ENCODE measurements at regions not wholly inside any gene's neighbourhood (a gene's known extent, or its start where the extent isn't known, plus 50 kb on each side); places are given as distances from the start of the nearest gene placed in this dataset.
"Not testable (repeated sequence)": the region's sequence is repeated elsewhere in the genome, so short reads cannot be mapped to it uniquely, and the experiment has no call there.

DNA sequence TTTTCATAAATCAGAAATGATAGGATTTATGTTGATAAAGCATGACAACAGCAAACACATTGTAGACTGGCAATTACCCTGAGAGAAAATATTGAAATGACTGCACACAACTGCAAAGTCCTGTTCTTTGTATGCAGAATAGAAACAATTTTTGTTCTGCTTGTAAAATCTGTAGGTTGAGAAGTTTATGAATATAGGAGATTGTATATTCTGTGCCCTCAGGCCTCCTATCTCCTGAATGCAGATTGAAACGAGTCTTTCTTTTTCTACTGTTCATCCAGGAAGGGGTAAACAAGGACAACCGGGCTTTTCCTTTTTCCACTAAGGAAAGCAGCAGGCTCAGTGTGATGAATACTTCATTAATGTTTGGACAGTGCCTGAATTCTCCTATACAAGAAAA is 95.0 kb upstream of the HAPLN1 start:
- no peak for DNase-seq (ENCODE audit: low spot score)
- TF ChIP-seq, protein P1, sequence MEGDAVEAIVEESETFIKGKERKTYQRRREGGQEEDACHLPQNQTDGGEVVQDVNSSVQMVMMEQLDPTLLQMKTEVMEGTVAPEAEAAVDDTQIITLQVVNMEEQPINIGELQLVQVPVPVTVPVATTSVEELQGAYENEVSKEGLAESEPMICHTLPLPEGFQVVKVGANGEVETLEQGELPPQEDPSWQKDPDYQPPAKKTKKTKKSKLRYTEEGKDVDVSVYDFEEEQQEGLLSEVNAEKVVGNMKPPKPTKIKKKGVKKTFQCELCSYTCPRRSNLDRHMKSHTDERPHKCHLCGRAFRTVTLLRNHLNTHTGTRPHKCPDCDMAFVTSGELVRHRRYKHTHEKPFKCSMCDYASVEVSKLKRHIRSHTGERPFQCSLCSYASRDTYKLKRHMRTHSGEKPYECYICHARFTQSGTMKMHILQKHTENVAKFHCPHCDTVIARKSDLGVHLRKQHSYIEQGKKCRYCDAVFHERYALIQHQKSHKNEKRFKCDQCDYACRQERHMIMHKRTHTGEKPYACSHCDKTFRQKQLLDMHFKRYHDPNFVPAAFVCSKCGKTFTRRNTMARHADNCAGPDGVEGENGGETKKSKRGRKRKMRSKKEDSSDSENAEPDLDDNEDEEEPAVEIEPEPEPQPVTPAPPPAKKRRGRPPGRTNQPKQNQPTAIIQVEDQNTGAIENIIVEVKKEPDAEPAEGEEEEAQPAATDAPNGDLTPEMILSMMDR (IDR thresholded peaks at IDR 0.05; ENCODE audit: extremely low read depth, insufficient read depth, missing control alignments): no peak
- in situ Hi-C loops (cut with MboI; ENCODE audit: low pct_unique_long_range_greater_than_20kb, low sequenced_read_pairs, unreplicated experiment): no loop called here

DNA sequence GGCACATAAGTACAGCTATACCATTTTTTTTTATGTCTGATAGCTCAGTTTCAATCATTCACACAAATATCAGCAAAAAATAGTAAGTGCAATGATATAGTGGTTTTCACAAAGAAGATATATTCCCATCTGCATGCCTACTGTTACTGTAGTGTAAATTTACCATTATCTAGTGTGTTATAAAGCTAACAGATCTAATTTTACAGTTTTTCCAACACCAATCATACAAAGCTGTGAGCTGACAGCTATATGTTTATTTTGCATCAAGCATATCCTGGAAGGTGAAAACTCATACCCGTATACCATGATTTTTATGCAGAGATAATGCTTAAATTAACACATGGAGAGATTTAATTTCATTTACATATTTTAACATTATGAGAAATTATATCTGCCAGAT is 89.9 kb upstream of the HAPLN1 start:
- in situ Hi-C loops (cut with MboI; ENCODE audit: low pct_unique_long_range_greater_than_20kb, low sequenced_read_pairs, unreplicated experiment): no loop called here
- TF ChIP-seq, protein P1 (IDR thresholded peaks at IDR 0.05; ENCODE audit: extremely low read depth, insufficient read depth, missing control alignments): no peak
- DNase-seq (ENCODE audit: low spot score): no peak

DNA sequence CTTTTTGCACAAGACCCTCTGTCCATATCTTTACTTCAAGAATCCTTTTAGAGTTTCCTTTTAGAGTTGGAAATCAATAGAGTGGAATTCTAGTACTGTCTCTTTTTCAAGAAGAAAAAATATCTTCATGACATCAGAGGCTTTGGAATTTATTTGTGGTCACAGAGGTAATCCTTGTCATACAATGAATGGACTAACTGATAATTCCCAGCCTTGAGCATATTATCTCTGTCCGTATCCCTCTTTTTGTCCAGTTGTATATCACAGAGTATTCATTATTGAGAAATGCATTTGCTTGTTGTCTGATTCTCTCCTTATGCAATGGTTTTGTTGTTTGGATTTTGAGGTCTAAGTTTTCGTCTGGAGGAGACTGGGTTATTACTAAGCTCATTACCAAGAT is 82.0 kb upstream of the HAPLN1 start:
- in situ Hi-C loops (cut with MboI; ENCODE audit: low pct_unique_long_range_greater_than_20kb, low sequenced_read_pairs, unreplicated experiment): no loop called here
- TF ChIP-seq, protein P1 (IDR thresholded peaks at IDR 0.05; ENCODE audit: extremely low read depth, insufficient read depth, missing control alignments): no peak
- no peak for DNase-seq (ENCODE audit: low spot score)

DNA sequence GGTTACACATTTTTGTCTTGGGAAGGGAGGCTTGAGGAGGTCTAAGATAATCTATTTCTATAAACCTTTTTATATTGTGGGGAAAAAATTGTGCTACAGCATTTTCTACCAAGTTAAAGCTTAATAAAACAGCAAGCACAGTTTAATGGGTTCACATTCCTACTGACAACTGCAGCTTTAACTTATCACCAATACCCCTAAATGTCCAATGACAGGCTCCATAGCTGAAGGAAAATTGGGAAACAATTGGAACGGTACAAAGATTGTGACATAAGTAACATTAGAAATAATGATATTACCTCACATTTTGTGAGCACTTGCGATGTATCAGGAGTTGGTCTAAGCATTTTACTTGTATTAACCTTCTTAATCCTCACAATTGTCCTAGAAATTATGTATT is 79.5 kb upstream of the HAPLN1 start:
- no peak for DNase-seq (ENCODE audit: low spot score)
- TF ChIP-seq, protein P1 (IDR thresholded peaks at IDR 0.05; ENCODE audit: extremely low read depth, insufficient read depth, missing control alignments): no peak
- in situ Hi-C loops (cut with MboI; ENCODE audit: low pct_unique_long_range_greater_than_20kb, low sequenced_read_pairs, unreplicated experiment): no loop called here

DNA sequence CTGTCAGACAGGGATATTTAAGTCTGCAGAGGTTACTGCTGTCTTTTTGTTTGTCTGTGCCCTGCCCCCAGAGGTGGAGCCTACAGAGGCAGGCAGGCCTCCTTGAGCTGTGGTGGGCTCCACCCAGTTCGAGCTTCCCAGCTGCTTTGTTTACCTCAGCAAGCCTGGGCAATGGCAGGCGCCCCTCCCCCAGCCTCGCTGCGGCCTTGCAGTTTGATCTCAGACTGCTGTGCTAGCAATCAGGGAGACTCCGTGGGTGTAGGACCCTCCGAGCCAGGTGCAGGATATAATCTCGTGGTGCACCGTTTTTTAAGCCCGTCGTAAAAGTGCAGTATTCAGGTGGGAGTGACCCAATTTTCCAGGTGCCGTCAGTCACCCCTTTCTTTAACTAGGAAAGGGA is 78.4 kb upstream of the HAPLN1 start:
- in situ Hi-C loops (cut with MboI; ENCODE audit: low pct_unique_long_range_greater_than_20kb, low sequenced_read_pairs, unreplicated experiment); DNase-seq (ENCODE audit: low spot score): not testable (repeated sequence)

DNA sequence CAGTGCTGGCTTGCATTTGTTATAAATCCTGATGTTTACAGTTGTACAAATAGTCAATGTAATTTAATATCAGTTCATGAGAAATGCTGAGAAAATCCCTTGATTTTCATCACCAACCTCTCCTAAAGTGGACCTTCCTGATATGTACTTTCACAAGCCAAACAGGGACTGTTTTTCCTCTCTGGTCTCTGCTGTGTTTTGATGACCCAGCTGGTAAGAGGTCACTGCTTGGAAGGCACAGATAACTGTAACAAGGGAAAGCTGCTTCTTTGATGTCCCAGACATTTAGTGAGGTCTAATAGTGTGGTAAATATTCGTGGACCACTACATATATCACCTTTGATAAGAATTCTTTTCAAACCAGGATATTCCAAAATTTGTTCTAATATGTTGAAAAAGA is 68.7 kb upstream of the HAPLN1 start:
- DNase-seq (ENCODE audit: low spot score): no peak
- in situ Hi-C loops (cut with MboI; ENCODE audit: low pct_unique_long_range_greater_than_20kb, low sequenced_read_pairs, unreplicated experiment): no loop called here
- TF ChIP-seq, protein P1 (IDR thresholded peaks at IDR 0.05; ENCODE audit: extremely low read depth, insufficient read depth, missing control alignments): no peak

DNA sequence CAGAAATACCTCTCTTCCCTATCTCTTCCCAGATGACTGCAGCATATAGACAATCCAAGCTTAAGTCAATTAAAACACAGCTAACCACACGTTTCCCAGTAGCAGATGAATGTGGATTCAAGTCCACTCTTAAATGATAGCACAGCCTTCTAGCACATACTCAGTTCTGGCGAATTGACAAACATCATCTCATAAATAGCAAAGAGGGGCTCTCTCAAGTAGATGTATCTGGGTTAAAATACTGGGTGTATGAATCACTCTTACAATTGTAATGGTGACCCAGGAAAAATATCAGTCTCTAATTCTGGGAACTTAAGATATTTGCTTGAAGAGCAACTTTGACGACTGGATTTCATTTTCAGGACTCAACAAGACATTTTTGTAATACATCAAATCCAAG is 67.0 kb upstream of the HAPLN1 start:
- DNase-seq (ENCODE audit: low spot score): no peak
- TF ChIP-seq, protein P1 (IDR thresholded peaks at IDR 0.05; ENCODE audit: extremely low read depth, insufficient read depth, missing control alignments): no peak
- in situ Hi-C loops (cut with MboI; ENCODE audit: low pct_unique_long_range_greater_than_20kb, low sequenced_read_pairs, unreplicated experiment): no loop called here

All from GM13977 (cell line).